HG02973 (cell line): ENCODE measurements at regions not wholly inside any gene's neighbourhood (a gene's known extent, or its start where the extent isn't known, plus 50 kb on each side); places are given as distances from the start of the nearest gene placed in this dataset.

Experiments
- ATAC-seq: cut with Tn5 transposase; IDR thresholded peaks from one replicate; pipeline ENCODE4 v1.9.1; 2021; ENCODE audit warnings: moderate library complexity; ENCODE audit not compliant: unreplicated experiment

- no peak for ATAC-seq
These were observed 280.8 kb downstream of the ARHGAP12 start for GRCh38 chr10:31647861-31648260.

- ATAC-seq, result no peak
These were observed 282.1 kb downstream of the ARHGAP12 start for GRCh38 chr10:31646519-31646918.

GRCh38 chr10:31645786-31646185, 282.8 kb downstream of the ARHGAP12 start:
- ATAC-seq, result no peak

GRCh38 chr10:31644931-31645633, 283.5 kb downstream of the ARHGAP12 start:
- ATAC-seq, result no peak

- no peak for ATAC-seq
These were observed 286.4 kb downstream of the ARHGAP12 start for GRCh38 chr10:31642281-31642680.

- ATAC-seq, result no peak
These were observed 293.1 kb downstream of the ARHGAP12 start for GRCh38 chr10:31635415-31636065.

- no peak for ATAC-seq
These were observed 293.6 kb downstream of the ARHGAP12 start for GRCh38 chr10:31635009-31635408.

GRCh38 chr10:31630861-31631567, 297.6 kb downstream of the ARHGAP12 start:
- no peak for ATAC-seq

- ATAC-seq, result no peak
These were observed 303.1 kb downstream of the ARHGAP12 start for GRCh38 chr10:31625566-31625965.

GRCh38 chr10:31624611-31625010, 304.0 kb downstream of the ARHGAP12 start:
- no peak for ATAC-seq

GRCh38 chr10:31623947-31624346, 304.7 kb downstream of the ARHGAP12 start:
- ATAC-seq, result no peak

GRCh38 chr10:31623466-31623865, 304.4 kb downstream of the ZEB1 start:
- ATAC-seq, result no peak

GRCh38 chr10:31622978-31623377, 304.0 kb downstream of the ZEB1 start:
- ATAC-seq, result no peak

- ATAC-seq, result no peak
These were observed 302.7 kb downstream of the ZEB1 start for GRCh38 chr10:31621733-31622132.

GRCh38 chr10:31620226-31621151, 301.5 kb downstream of the ZEB1 start:
- no peak for ATAC-seq

- no peak for ATAC-seq
These were observed 300.6 kb downstream of the ZEB1 start for GRCh38 chr10:31619531-31620061.

GRCh38 chr10:31618541-31619291, 299.7 kb downstream of the ZEB1 start:
- ATAC-seq, result no peak

GRCh38 chr10:31617757-31618156, 298.7 kb downstream of the ZEB1 start:
- no peak for ATAC-seq

- no peak for ATAC-seq
These were observed 298.1 kb downstream of the ZEB1 start for GRCh38 chr10:31617133-31617532.

- no peak for ATAC-seq
These were observed 296.1 kb downstream of the ZEB1 start for GRCh38 chr10:31615129-31615528.
